ENCODE measurements at regions not wholly inside any gene's neighbourhood (a gene's known extent, or its start where the extent isn't known, plus 50 kb on each side); places are given as distances from the start of the nearest gene placed in this dataset.

GRCh38 chr5:155068616-155069100, 55.1 kb downstream of the KIF4B start:
- no peak for TF ChIP-seq CTCF (IDR thresholded peaks at IDR 0.05)
- no peaks in the 10 kb centered on the region for H3K36me3 ChIP-seq (ENCODE audit: insufficient read depth in 1 of 2, low read depth in 1 of 2)
- WGBS, 3 donors, result 51 to 78% (median 55%) methylated on average over 4 of the region's 4 CpGs
- no peak overlapping the region for H3K4me3 ChIP-seq
- no peak for ATAC-seq
- peaks cover 0 to 2% (median 0%) of the 10 kb centered on the region in 3 donors for H3K27me3 ChIP-seq (ENCODE audit: insufficient read depth in 3 of 3, low read length in 2 of 3)
- DNase-seq, result no peak
- intact Hi-C loops (cut with DNase I), result no loop called here
- no peak overlapping the region for H3K27ac ChIP-seq
- H3K4me1 ChIP-seq, result no peaks in the 10 kb centered on the region
- no peaks in the 10 kb centered on the region for H3K9me3 ChIP-seq

GRCh38 chr5:155069961-155070360, 56.4 kb downstream of the KIF4B start:
- H3K4me3 ChIP-seq, result no peak overlapping the region
- no peaks in the 10 kb centered on the region for H3K9me3 ChIP-seq
- no peak for TF ChIP-seq CTCF (IDR thresholded peaks at IDR 0.05)
- no peak overlapping the region for H3K27ac ChIP-seq
- 20 to 34% (median 24%) methylated on average over 3 of the region's 3 CpGs for WGBS, 3 donors
- H3K36me3 ChIP-seq (ENCODE audit: insufficient read depth in 1 of 2, low read depth in 1 of 2), result no peaks in the 10 kb centered on the region
- H3K27me3 ChIP-seq (ENCODE audit: insufficient read depth in 3 of 3, low read length in 2 of 3), result peaks cover 0 to 2% (median 0%) of the 10 kb centered on the region in 3 donors
- no peak for ATAC-seq
- intact Hi-C loops (cut with DNase I), result no loop called here
- H3K4me1 ChIP-seq, result no peaks in the 10 kb centered on the region
- DNase-seq, result no peak

- Histone ChIP-seq H3K4me1 (no peaks in the 10 kb centered on the region), H3K4me3 (no peak overlapping the region), H3K36me3 (ENCODE audit: insufficient read depth in 1 of 2, low read depth in 1 of 2) (no peaks in the 10 kb centered on the region), H3K9me3 (no peaks in the 10 kb centered on the region), H3K27me3 (ENCODE audit: insufficient read depth in 3 of 3, low read length in 2 of 3) (peaks cover 0 to 2% (median 0%) of the 10 kb centered on the region in 3 donors), H3K27ac (no peak overlapping the region)
- TF ChIP-seq CTCF (IDR thresholded peaks at IDR 0.05), result no peak
- intact Hi-C loops (cut with DNase I), result no loop called here
- DNase-seq (no peak), ATAC-seq (no peak)
Measured at GRCh38 chr5:155070781-155071180, 57.2 kb downstream of the KIF4B start.

- intact Hi-C loops (cut with DNase I), result no loop called here
- no peak overlapping the region for H3K27ac ChIP-seq
- no peak for DNase-seq
- no peak for ATAC-seq
- TF ChIP-seq CTCF (IDR thresholded peaks at IDR 0.05), result no peak
- no peaks in the 10 kb centered on the region for H3K4me1 ChIP-seq
- peaks cover 0 to 7% (median 0%) of the 10 kb centered on the region in 3 donors for H3K27me3 ChIP-seq (ENCODE audit: insufficient read depth in 3 of 3, low read length in 2 of 3)
- H3K9me3 ChIP-seq, result no peaks in the 10 kb centered on the region
- 83 to 93% (median 92%) methylated on average over 5 of the region's 5 CpGs for WGBS, 3 donors
- no peak overlapping the region for H3K4me3 ChIP-seq
- H3K36me3 ChIP-seq (ENCODE audit: insufficient read depth in 1 of 2, low read depth in 1 of 2), result no peaks in the 10 kb centered on the region
Measured at GRCh38 chr5:155076379-155076778, 62.8 kb downstream of the KIF4B start.

- intact Hi-C loops (cut with DNase I), result no loop called here
- no peaks in the 10 kb centered on the region for H3K36me3 ChIP-seq (ENCODE audit: insufficient read depth in 1 of 2, low read depth in 1 of 2)
- peaks cover 0 to 7% (median 3%) of the 10 kb centered on the region in 3 donors for H3K27me3 ChIP-seq (ENCODE audit: insufficient read depth in 3 of 3, low read length in 2 of 3)
- DNase-seq (no peak), ATAC-seq (no peak)
- no peaks in the 10 kb centered on the region for H3K4me1 ChIP-seq
- 67 to 76% (median 67%) methylated on average over 3 of the region's 3 CpGs for WGBS, 3 donors
- H3K9me3 ChIP-seq, result no peaks in the 10 kb centered on the region
- TF ChIP-seq CTCF (IDR thresholded peaks at IDR 0.05), result no peak
- H3K4me3 ChIP-seq, result no peak overlapping the region
- no peak overlapping the region for H3K27ac ChIP-seq
Measured at GRCh38 chr5:155079698-155080097, 66.1 kb downstream of the KIF4B start.
